ENCODE measurements at regions not wholly inside any gene's neighbourhood (a gene's known extent, or its start where the extent isn't known, plus 50 kb on each side); places are given as distances from the start of the nearest gene placed in this dataset.

GRCh38 chr9:13383216-13383615 is 103.7 kb upstream of the MPDZ start:
- FAIRE-seq: no peak

- no peak for FAIRE-seq
Observed at GRCh38 chr9:13382595-13382994, 103.1 kb upstream of the MPDZ start.

DNA sequence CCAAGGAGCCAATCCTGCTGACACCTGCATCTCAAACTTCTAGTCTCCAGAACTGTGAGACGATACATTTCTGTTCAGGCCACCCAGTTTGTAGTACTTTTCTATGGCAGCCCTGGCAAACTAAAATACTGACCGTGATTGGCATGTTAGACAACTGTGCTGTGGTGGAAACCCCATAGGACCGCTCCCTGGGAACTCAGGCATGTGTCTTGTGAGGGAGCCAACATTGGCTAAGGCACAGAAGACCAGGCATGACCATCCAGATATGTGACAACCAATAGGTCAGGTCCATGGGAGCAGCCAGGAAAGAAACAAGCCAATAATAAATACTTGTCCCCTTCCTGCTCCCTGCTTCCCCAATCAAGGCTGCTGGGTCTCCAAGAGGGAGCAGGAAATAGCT is 101.4 kb upstream of the MPDZ start:
- no peak for FAIRE-seq

DNA sequence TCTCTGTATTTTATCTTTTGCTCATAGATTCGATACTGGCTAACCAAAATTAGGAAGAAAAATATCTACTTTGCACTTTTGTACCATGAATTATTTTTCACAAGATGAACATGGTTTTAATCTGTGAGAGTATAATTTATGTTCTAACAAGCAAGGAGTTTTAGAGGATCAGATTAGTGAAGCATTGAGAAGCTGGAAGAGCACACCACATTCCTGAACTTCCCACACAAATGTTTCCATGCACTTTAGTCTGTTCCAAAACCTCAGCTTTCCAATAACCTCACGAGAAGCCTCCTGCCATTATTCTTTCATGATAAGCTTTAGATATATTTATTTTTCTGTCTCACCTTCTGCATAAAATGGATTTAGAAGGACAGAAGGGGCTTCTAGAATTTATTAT is 98.7 kb upstream of the MPDZ start:
- FAIRE-seq: no peak

GRCh38 chr9:13377171-13377925 is 97.9 kb upstream of the MPDZ start:
- FAIRE-seq: no peak

DNA sequence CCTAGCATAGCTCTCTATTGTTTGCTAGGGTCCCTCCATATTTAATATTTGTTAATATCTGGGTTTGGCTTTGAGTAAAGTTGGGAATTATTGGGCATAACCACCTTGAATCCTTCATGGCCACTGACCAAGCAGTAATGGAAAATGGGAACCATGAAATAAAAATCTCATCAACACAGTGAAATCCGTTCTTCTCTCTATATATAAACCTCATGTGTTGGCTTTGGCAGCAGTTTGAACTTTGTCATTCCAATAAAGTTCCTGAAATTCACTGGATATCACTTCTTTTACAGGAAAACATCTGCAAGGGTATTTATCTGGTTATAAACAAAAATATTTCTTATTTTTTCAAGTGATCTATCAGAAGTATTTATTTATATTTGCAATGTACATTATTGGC is 93.0 kb upstream of the MPDZ start:
- FAIRE-seq: no peak

GRCh38 chr9:13369431-13369830 is 89.9 kb upstream of the MPDZ start:
- no peak for FAIRE-seq

DNA sequence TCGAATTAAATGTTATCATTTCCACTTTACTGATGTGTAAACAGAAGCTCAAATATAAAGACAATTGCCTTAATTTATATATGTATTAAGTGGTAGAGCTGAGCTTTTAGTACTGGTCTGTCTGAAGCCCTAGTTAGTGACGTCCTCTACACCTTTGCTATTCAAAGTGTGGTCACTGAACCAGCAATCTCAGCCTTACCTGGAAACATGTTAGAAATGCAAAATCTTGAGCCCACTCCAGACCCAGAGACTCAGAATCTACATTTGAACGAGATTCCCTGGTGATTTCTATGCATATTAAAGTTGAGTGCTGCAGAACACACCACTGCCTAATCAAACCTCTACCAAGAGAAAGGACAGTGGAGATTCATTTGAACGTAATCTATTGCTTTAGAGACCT is 88.3 kb upstream of the MPDZ start:
- no peak for FAIRE-seq

GRCh38 chr9:13364271-13365000 is 84.9 kb upstream of the MPDZ start:
- no peak for FAIRE-seq

- FAIRE-seq: no peak
Observed at GRCh38 chr9:13361076-13361475, 81.6 kb upstream of the MPDZ start.

GRCh38 chr9:13360188-13360587 is 80.7 kb upstream of the MPDZ start:
- no peak for FAIRE-seq

GRCh38 chr9:13358128-13358527 is 78.6 kb upstream of the MPDZ start:
- FAIRE-seq: no peak

- no peak for FAIRE-seq
Observed at GRCh38 chr9:13354733-13355132, 75.2 kb upstream of the MPDZ start.

DNA sequence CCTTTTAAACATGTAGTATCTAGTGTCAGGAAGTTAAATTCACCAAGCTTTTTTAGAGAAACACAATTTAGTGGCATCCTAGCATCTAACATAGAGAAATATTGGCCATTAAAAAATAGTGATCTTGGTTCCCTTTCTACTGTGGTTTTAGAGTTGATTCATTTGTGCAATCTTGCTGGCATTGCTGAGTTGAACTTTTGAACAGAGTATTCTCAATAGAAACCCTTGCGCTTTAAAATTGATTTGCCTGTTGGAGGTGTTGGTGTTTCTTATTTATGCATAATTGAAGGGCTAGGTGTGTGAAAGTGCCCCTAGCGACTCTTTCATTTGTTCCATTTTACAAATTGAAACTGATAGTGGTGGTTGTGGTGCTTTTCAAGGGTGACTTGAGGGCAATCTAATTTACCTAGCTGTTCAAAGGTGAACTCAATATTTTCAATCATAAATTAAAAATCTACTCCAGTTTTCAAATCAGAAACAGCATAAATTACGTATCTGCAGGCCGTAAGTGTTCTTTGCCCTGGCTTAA is 73.0 kb upstream of the MPDZ start:
- FAIRE-seq: no peak

- no peak for FAIRE-seq
Observed at GRCh38 chr9:13351778-13352386, 72.4 kb upstream of the MPDZ start.

DNA sequence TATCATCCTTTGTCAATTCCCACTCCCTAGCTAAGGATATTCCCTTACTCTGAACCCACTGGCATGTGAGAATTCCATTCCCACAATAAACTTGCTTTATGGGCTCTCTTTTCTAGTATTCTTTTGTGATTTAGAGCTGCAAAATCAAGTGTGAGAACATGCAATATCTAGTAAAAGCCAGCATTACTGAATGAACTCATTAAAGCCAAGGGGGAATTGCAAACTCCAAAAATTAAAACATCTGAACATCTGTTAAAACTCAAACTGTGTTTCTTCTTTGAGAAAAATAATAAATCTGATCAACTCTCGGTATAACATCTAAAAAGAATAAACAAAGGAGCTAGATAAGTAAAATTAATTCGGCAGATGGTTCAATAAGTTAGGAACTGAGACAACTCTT is 53.1 kb upstream of the MPDZ start:
- FAIRE-seq: no peak

GRCh38 chr9:13331320-13331719 is 51.8 kb upstream of the MPDZ start:
- no peak for FAIRE-seq

DNA sequence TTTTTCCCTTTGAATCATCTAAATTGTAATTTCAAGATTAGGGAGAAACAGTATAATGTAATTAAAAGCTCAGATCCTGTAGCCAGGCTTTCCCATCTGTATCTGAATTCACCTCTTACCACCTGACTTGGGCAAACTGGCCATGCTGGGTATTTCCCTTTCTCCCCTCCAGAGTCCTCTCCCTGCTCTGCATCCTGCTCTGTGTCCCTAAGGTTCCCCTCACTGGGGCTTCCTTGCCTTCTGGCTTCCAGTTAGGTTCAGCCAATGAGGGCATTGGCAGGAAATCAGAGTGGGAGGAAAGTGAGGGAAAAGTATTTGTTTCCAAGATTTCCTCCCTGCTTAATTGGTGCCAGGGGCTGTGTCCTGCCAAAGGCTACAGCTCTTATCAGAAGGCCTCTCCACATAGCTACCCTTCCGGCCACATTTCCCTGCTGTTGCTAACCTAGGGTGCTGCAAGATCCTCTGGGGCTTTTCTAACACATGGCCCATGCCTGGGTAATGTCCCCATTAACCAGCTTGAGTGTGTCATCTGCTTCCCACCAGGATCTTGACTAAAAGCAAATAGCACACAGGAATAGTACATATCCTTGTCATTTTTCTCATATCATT is 51.0 kb upstream of the MPDZ start:
- FAIRE-seq: no peak

Data from colon (tissue), 2 donors.